ENCODE measurements at regions not wholly inside any gene's neighbourhood (a gene's known extent, or its start where the extent isn't known, plus 50 kb on each side); places are given as distances from the start of the nearest gene placed in this dataset.

DNA sequence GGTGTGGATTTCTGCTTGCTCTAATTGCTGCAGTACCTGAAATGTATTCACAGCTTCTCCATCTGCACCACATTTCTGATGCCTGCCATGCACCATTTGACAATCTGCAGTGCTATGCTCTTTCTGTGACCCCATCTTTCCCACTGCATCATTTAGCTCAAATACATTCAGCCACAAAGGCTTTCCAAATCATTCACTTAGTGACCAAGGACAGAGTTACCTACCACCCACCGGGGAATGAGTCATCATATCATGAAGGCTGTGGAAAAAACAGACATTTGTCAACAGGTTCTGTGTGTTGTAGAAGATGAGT is 465.5 kb upstream of the ATP2B1 start:
- H3K4me1 Mint-ChIP-seq (ENCODE audit: low read depth), result no peaks in the 10 kb centered on the region
- intact Hi-C loops (cut with micrococcal nuclease), result no loop called here
- H3K27ac Mint-ChIP-seq, result no peak overlapping the region
- no peak overlapping the region for H3K4me3 Mint-ChIP-seq
- H3K9me3 Mint-ChIP-seq, result no peaks in the 10 kb centered on the region
- H3K27me3 Mint-ChIP-seq (ENCODE audit: low read depth), result no peaks in the 10 kb centered on the region
- CTCF ChIA-PET, result no interaction called here
- H3K36me3 Mint-ChIP-seq (ENCODE audit: low read depth), result no peaks in the 10 kb centered on the region
- DNase-seq, result no peak

DNA sequence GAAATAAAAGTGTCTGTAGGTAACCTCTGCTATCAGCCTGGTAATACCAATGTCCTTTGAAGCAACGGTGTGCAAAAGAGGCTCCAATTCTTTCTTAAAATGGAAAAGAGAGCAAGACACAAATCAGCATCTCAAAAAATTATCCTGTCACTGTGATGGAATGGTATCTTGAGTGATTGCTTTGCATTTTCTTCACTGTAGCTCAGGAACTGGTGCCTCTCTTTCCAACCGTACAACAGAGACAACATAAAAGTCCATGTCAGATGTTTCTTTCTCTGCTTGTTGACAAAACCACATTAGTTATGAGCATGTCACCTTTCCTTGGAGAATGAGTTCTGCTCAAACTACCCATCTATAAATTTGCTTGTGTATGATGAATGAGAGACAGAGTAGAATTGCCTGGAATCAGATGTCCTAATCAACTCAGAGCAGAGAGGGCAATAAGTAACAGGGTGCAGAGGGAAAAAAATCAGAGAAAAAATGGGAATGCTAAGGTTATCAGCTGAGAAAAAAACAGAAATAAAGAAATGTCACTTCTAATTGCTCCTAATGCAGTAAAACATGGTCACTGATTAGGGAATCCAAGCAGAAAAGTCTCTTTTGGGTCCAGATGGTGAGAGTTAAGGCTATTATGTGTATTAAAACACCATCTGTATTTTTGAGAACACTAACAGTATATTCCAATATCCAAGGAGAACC is 465.0 kb upstream of the ATP2B1 start:
- CTCF ChIA-PET, result no interaction called here
- no peak overlapping the region for H3K27ac Mint-ChIP-seq
- no peaks in the 10 kb centered on the region for H3K4me1 Mint-ChIP-seq (ENCODE audit: low read depth)
- no peaks in the 10 kb centered on the region for H3K9me3 Mint-ChIP-seq
- DNase-seq, result no peak
- no peak overlapping the region for H3K4me3 Mint-ChIP-seq
- H3K27me3 Mint-ChIP-seq (ENCODE audit: low read depth), result no peaks in the 10 kb centered on the region
- no peaks in the 10 kb centered on the region for H3K36me3 Mint-ChIP-seq (ENCODE audit: low read depth)
- intact Hi-C loops (cut with micrococcal nuclease), result no loop called here

DNA sequence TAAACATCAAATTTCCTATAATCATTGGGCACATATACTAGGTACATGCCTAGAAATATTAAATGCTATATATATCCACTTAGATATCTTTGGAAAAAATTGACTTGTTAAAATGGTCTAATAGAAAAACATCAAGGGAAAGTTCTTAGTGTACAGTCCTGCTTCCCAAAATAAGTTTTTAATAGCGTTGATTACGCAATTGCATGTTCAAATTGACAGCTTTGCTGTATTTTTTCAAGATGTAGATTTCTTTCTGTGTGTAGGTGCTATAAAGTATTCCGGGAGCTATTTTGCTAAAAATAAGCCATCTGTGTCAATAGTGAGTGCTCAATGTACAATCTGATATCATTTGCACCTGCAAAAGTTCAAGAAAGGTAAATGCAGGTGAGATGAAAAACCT is 463.9 kb upstream of the ATP2B1 start:
- Mint-ChIP-seq H3K9me3 (no peaks in the 10 kb centered on the region), H3K36me3 (ENCODE audit: low read depth) (no peaks in the 10 kb centered on the region), H3K4me1 (ENCODE audit: low read depth) (no peaks in the 10 kb centered on the region), H3K27me3 (ENCODE audit: low read depth) (no peaks in the 10 kb centered on the region), H3K27ac (no peak overlapping the region), H3K4me3 (no peak overlapping the region)
- no peak for DNase-seq
- CTCF ChIA-PET, result interaction anchor here (0.6 kb wide), 1 partner anchor 653 kb away, joined by 3 read pairs; no protein-coding TSS in a partner anchor
- intact Hi-C loops (cut with micrococcal nuclease), result no loop called here

DNA sequence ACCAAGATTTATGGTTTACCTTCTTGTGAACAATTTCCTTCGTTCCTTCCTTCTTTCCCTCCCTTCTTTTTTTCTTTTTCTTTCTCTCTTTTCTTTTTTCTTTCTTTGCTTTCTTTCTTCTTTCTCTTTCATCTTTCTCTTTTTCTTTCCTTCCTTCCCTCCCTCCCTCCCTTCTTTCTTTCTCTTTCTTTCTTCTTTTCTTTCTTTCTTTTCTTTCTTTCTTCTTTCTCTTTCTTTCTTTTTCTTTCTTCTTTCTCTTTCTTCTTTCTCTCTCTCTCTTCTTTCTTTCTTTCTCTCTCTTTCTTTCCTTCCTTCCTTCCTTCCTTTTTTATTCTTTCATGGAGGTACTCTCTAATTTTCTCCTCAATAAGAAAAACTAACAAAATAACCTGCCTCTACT is 462.1 kb upstream of the ATP2B1 start:
- CTCF ChIA-PET, result no interaction called here
- intact Hi-C loops (cut with micrococcal nuclease), result no loop called here
- H3K27ac Mint-ChIP-seq, result no peak overlapping the region

DNA sequence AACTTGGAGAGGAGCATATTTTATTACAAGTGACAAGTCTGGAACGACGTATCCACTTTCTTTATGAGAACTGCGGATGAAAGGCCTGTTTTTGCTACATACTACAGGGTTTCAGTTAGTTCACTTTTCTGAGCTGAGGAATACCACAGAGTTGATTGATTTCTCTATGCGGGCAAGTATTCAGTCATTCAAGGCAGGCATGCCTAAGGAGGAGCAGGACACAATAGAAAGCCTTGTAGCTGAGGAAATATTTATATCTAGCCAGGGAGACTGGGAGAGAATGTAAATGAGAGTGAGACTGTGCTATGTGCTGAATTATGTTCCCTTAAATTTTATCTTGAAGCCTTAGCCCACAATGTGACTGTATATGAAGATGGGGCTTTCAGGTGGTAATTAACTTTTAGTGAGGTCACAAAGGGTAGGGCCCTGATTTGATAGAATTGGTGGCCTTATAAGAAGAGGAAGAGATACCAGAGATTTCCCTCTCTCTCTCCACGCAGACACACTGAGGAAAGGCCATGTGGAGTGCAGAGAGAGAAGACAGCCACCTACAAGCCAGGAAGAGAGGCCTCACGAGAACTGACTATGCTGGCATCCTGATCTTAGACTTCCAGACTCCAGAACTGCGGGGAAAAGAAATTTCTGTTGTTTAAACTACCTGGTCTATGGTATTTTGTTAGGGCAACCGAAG is 459.0 kb upstream of the ATP2B1 start:
- Mint-ChIP-seq H3K27me3 (ENCODE audit: low read depth) (no peaks in the 10 kb centered on the region), H3K4me1 (ENCODE audit: low read depth) (no peaks in the 10 kb centered on the region), H3K4me3 (no peak overlapping the region), H3K27ac (no peak overlapping the region), H3K9me3 (no peaks in the 10 kb centered on the region), H3K36me3 (ENCODE audit: low read depth) (no peaks in the 10 kb centered on the region)
- CTCF ChIA-PET, result interaction anchor here (1.0 kb wide), 1 partner anchor 16 kb away, joined by 3 read pairs; no protein-coding TSS in a partner anchor
- no peak for DNase-seq
- intact Hi-C loops (cut with micrococcal nuclease), result no loop called here

More for the DNA sequence above, 462.1 kb upstream of the ATP2B1 start:
- Mint-ChIP-seq H3K4me1 (ENCODE audit: low read depth) (no peaks in the 10 kb centered on the region), H3K9me3 (no peaks in the 10 kb centered on the region), H3K27me3 (ENCODE audit: low read depth) (no peaks in the 10 kb centered on the region), H3K4me3 (no peak overlapping the region), H3K36me3 (ENCODE audit: low read depth) (no peaks in the 10 kb centered on the region)
- no peak for DNase-seq

DNA sequence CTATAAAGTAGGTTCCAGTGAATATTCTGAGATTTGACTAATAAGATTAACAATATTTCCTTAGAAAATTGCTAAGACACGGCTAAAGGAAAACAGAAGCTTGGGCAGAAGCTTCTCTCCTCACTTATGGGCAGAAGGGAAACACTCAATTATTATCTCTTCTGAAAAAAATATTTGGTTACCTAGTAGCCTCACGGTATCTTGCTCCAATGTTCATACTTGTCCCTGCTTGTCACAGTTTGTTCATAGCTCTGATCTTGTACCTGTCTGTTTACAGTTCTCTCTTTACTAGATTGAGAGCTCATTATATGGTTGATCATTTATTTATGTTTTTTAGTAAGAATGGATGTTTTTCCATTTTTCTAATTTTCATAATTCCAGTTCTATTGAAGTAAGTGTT is 458.0 kb upstream of the ATP2B1 start:
- no peaks in the 10 kb centered on the region for H3K27me3 Mint-ChIP-seq (ENCODE audit: low read depth)
- CTCF ChIA-PET, result no interaction called here
- DNase-seq, result no peak
- no peaks in the 10 kb centered on the region for H3K36me3 Mint-ChIP-seq (ENCODE audit: low read depth)
- H3K27ac Mint-ChIP-seq, result no peak overlapping the region
- H3K4me3 Mint-ChIP-seq, result no peak overlapping the region
- intact Hi-C loops (cut with micrococcal nuclease), result no loop called here
- H3K9me3 Mint-ChIP-seq, result no peaks in the 10 kb centered on the region
- no peaks in the 10 kb centered on the region for H3K4me1 Mint-ChIP-seq (ENCODE audit: low read depth)

DNA sequence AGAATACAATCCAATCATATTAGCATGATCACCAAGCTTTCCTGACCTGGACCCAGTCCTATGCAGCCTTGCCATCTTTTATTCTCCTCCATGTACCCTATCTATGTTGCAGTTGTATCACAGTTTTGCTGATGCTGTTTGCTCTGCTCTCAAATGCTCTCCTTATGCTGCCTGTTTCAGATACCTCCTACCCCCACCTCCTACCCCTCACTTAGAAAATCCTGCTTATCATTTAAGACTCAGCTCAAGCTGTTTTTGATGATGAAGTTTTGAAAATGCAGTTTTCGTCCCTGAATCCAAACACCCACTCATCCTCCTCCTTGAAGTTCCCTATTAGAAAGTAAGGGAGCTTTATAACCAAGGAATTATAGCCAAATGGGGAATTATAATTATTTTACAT is 457.4 kb upstream of the ATP2B1 start:
- Mint-ChIP-seq H3K9me3 (no peaks in the 10 kb centered on the region), H3K27ac (no peak overlapping the region), H3K27me3 (ENCODE audit: low read depth) (no peaks in the 10 kb centered on the region), H3K36me3 (ENCODE audit: low read depth) (no peaks in the 10 kb centered on the region), H3K4me1 (ENCODE audit: low read depth) (no peaks in the 10 kb centered on the region), H3K4me3 (no peak overlapping the region)
- intact Hi-C loops (cut with micrococcal nuclease), result no loop called here
- CTCF ChIA-PET, result interaction anchor here (0.5 kb wide), 1 partner anchor 681 kb away, joined by 3 read pairs; no protein-coding TSS in a partner anchor
- DNase-seq, result no peak

DNA sequence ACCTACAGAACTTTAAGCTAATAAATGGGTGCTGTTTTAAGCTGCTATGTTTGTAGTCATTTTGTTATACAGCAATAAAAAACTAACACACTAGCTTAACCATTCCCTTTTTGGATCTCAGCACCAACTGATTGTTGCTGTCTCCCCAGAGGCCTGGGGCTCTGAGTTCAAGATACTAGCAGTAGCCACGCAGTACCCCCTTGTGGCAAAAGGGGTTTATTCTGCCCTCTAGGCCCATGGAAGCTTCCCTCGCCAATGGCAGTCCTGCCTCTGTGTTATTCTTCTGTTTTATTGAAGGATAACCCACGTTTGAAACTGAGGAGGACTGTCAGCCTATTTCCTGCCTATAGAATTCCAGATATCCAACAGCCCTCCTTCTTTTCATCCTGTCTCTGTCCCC is 455.3 kb upstream of the ATP2B1 start:
- peak; percentile 25 for DNase-seq
- no peaks in the 10 kb centered on the region for H3K27me3 Mint-ChIP-seq (ENCODE audit: low read depth)
- no peaks in the 10 kb centered on the region for H3K36me3 Mint-ChIP-seq (ENCODE audit: low read depth)
- H3K4me3 Mint-ChIP-seq, result no peak overlapping the region
- no peaks in the 10 kb centered on the region for H3K4me1 Mint-ChIP-seq (ENCODE audit: low read depth)
- no peak overlapping the region for H3K27ac Mint-ChIP-seq
- H3K9me3 Mint-ChIP-seq, result no peaks in the 10 kb centered on the region
- intact Hi-C loops (cut with micrococcal nuclease), result loop anchor here (1.0 kb wide), 1 partner anchor 621 kb away; no protein-coding TSS in a partner anchor
- CTCF ChIA-PET, result interaction anchor here (1.3 kb wide), 1 partner anchor 17 kb away, joined by 3 read pairs; no protein-coding TSS in a partner anchor

DNA sequence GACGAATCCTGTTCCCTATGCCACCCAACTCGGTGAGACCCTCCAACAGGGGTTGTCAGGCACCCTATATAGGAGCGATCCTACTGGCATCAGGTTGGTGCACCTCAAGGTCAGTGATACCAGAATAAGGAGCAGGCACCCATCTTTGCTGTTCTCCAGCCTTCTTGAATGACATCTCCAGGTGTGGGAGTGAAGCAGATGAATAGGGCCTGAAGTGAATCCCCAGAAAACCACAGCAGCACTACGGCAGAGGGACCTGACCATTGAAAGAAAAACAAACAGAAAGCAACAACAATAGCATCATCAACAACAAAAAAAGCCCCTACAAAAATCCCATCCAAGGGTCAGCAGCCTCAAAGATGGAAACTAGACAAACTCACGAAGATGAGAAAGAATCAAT is 445.2 kb upstream of the ATP2B1 start:
- H3K4me1 Mint-ChIP-seq (ENCODE audit: low read depth), result peaks cover 3% of the 10 kb centered on the region
- no peak overlapping the region for H3K4me3 Mint-ChIP-seq
- intact Hi-C loops (cut with micrococcal nuclease), result no loop called here
- CTCF ChIA-PET, result no interaction called here
- no peaks in the 10 kb centered on the region for H3K36me3 Mint-ChIP-seq (ENCODE audit: low read depth)
- no peak for DNase-seq
- peaks cover 2% of the 10 kb centered on the region for H3K27me3 Mint-ChIP-seq (ENCODE audit: low read depth)
- no peak overlapping the region for H3K27ac Mint-ChIP-seq
- H3K9me3 Mint-ChIP-seq, result no peaks in the 10 kb centered on the region

DNA sequence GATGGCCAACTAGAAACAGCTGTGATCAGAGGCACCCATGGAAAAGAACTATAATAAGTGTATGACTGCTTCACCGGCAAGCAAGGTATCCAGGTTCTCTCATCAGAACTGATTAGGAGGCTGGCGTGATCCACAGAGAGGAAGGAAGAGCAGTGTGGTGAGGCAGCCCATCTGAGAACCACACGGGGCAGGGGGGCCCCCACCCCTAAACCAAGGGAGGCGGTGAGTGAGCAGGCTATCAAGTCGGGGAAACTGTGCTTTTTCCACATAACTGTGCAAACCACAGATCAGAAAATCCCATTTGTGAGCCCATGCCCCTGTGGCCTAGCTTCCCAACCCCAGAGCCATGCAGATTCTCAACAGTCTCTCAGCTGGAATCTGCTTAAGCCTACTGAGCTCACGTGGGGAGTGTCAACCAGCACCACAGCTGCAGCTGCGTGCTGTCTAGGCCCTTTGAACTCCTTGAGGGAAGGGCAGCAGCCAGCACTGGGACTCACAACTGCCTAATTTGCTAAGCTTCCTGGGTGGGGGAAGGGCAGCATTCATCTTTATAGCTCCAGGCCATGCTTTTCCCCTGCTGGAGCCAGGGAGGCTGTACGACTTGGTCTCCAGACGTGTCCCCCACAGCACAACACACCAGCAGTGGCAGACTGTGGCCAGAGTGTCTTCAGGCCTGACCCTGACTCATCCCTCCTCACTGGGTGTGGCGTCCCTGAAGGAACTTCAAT is 444.4 kb upstream of the ATP2B1 start:
- DNase-seq, result no peak
- CTCF ChIA-PET, result no interaction called here
- no peak overlapping the region for H3K4me3 Mint-ChIP-seq
- peaks cover 3% of the 10 kb centered on the region for H3K4me1 Mint-ChIP-seq (ENCODE audit: low read depth)
- H3K36me3 Mint-ChIP-seq (ENCODE audit: low read depth), result no peaks in the 10 kb centered on the region
- intact Hi-C loops (cut with micrococcal nuclease), result no loop called here
- no peaks in the 10 kb centered on the region for H3K9me3 Mint-ChIP-seq
- H3K27me3 Mint-ChIP-seq (ENCODE audit: low read depth), result no peaks in the 10 kb centered on the region
- H3K27ac Mint-ChIP-seq, result no peak overlapping the region

DNA sequence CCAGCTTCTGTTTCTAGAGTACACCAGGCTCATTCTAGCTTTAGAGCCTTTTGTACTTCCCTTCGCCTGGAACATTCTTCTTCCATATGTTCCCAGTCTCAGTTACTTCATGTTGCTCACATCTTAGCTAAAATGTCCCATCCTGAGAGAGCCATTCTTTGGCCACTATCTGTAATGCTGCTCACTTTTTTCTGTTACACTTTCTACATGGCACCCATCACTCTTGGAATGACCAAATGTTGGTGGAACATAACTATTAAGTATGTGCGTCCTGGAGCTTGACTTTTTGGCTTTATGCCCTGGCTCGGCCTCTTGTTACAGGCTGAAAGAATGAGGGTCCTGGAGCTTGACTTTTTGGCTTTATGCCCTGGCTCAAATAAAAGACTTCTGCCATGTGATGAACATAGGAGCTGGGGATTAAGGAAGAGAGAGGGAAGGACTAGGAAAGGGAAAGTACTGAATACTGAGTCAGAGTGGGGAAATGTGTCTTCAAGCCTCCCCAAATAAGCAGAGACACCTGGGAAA is 442.9 kb upstream of the ATP2B1 start:
- CTCF ChIA-PET, result interaction anchor here (1.7 kb wide), 1 partner anchor 17 kb away, joined by 3 read pairs; no protein-coding TSS in a partner anchor
- intact Hi-C loops (cut with micrococcal nuclease), result no loop called here
- no peaks in the 10 kb centered on the region for H3K9me3 Mint-ChIP-seq
- no peak for DNase-seq
- H3K27ac Mint-ChIP-seq, result no peak overlapping the region
- H3K4me1 Mint-ChIP-seq (ENCODE audit: low read depth), result peaks cover 3% of the 10 kb centered on the region
- no peak overlapping the region for H3K4me3 Mint-ChIP-seq
- H3K27me3 Mint-ChIP-seq (ENCODE audit: low read depth), result no peaks in the 10 kb centered on the region
- no peaks in the 10 kb centered on the region for H3K36me3 Mint-ChIP-seq (ENCODE audit: low read depth)

DNA sequence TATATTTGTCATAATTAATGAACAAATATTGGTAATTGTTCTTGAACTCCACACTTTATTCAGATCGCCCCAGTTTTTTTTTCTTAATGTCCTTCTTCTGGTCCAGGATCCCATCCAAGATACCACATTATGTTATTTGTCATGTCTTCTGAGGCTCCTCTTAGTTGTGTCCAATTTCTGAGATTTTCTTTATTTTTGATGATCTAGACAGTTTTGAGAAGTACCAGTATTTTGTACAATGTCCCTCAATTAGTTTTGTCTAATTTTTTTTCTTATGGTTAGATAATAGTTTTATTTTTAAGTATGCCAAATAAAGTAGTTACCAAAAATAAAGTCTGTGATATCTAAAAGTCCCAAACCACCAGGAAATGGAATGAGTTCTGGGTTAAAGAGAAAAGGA is 440.8 kb upstream of the ATP2B1 start:
- DNase-seq, result no peak
- intact Hi-C loops (cut with micrococcal nuclease), result no loop called here
- H3K27me3 Mint-ChIP-seq (ENCODE audit: low read depth), result peaks cover 2% of the 10 kb centered on the region
- no peak overlapping the region for H3K4me3 Mint-ChIP-seq
- H3K9me3 Mint-ChIP-seq, result no peaks in the 10 kb centered on the region
- H3K36me3 Mint-ChIP-seq (ENCODE audit: low read depth), result no peaks in the 10 kb centered on the region
- no peak overlapping the region for H3K27ac Mint-ChIP-seq
- H3K4me1 Mint-ChIP-seq (ENCODE audit: low read depth), result peaks cover 3% of the 10 kb centered on the region
- CTCF ChIA-PET, result no interaction called here
